GM19043 (cell line): ENCODE measurements at regions not wholly inside any gene's neighbourhood (a gene's known extent, or its start where the extent isn't known, plus 50 kb on each side); places are given as distances from the start of the nearest gene placed in this dataset.
A peak's percentile ranks its signal among the peaks of the same experiment; 100 is the strongest.

Source experiments
- ATAC-seq: cut with Tn5 transposase; IDR thresholded peaks from one replicate; pipeline ENCODE4 v1.9.1; 2021; ENCODE audit warnings: low read depth; ENCODE audit not compliant: unreplicated experiment

- ATAC-seq = peak; percentile 61
These were observed 387.8 kb downstream of the ZNF521 start for GRCh38 chr18:24964216-24964615.

GRCh38 chr18:24968238-24968775 lies 383.7 kb downstream of the ZNF521 start:
- ATAC-seq = no peak

GRCh38 chr18:24972577-24972976 lies 379.4 kb downstream of the ZNF521 start:
- ATAC-seq = no peak

- ATAC-seq = no peak
These were observed 377.5 kb downstream of the ZNF521 start for GRCh38 chr18:24974431-24974830.

- ATAC-seq = no peak
These were observed 376.2 kb downstream of the ZNF521 start for GRCh38 chr18:24975496-24976372.

GRCh38 chr18:24976502-24976901 lies 375.5 kb downstream of the ZNF521 start:
- ATAC-seq = no peak

- ATAC-seq = no peak
These were observed 372.7 kb downstream of the ZNF521 start for GRCh38 chr18:24979235-24979634.

GRCh38 chr18:24982831-24983230 lies 369.1 kb downstream of the ZNF521 start:
- no peak for ATAC-seq

GRCh38 chr18:24983566-24984139 lies 368.3 kb downstream of the ZNF521 start:
- ATAC-seq = no peak

- no peak for ATAC-seq
These were observed 366.4 kb downstream of the ZNF521 start for GRCh38 chr18:24985586-24985985.

- no peak for ATAC-seq
These were observed 365.2 kb downstream of the ZNF521 start for GRCh38 chr18:24986666-24987302.

GRCh38 chr18:24987303-24988252 lies 364.4 kb downstream of the ZNF521 start:
- ATAC-seq = no peak

- ATAC-seq = no peak
These were observed 363.6 kb downstream of the ZNF521 start for GRCh38 chr18:24988253-24988840.

GRCh38 chr18:24989760-24990593 lies 362.0 kb downstream of the ZNF521 start:
- no peak for ATAC-seq

GRCh38 chr18:24990671-24991134 lies 361.3 kb downstream of the ZNF521 start:
- ATAC-seq = no peak

GRCh38 chr18:24991141-24992060 lies 360.6 kb downstream of the ZNF521 start:
- no peak for ATAC-seq

GRCh38 chr18:24992491-24992890 lies 359.5 kb downstream of the ZNF521 start:
- no peak for ATAC-seq

GRCh38 chr18:24993628-24994027 lies 358.3 kb downstream of the ZNF521 start:
- no peak for ATAC-seq
